ENCODE measurements at regions not wholly inside any gene's neighbourhood (a gene's known extent, or its start where the extent isn't known, plus 50 kb on each side); places are given as distances from the start of the nearest gene placed in this dataset.

DNA sequence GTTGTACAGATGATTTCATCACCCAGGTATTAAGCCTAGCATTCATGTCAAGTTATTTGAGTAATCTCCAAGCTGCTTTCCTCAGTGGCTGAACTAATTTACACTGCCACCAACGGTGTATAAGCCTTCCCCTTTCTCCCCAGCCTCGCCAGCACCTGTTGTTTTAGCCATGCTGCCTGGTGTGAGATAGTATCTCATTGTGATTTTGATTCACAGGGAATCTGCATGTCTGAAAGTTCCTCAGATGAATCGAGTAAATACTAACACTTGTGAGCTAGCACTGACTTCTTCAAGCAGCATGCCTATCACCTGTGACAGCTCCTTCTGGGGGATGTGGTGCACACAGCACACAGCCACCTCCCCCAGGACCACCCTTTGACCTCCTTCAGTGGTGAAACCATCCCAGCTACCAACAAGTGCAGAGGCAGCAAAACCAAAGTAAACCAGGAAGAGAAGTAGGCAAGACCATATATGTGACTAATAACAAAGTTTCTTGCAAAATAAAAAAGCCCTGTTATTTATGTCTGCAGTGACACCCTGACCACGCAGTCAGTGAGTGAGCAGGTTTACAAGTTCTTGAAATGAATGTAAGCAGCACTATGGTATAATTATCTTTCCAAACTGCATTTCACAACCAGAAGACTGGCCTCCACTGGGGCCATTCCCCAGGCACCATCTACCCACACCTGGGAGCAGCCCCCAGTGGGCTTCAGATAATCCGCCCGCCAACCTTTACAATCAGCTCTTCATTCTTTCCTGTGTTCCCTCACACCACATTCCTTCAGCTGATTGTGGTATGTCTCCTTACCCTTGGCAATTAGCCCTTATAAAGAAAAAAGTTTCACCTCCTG lies 173.8 kb downstream of the ETS2 start:
- no peak for DNase-seq (ENCODE audit: low spot score)
- 75% methylated on average over 6 of the region's 6 CpGs for WGBS

DNA sequence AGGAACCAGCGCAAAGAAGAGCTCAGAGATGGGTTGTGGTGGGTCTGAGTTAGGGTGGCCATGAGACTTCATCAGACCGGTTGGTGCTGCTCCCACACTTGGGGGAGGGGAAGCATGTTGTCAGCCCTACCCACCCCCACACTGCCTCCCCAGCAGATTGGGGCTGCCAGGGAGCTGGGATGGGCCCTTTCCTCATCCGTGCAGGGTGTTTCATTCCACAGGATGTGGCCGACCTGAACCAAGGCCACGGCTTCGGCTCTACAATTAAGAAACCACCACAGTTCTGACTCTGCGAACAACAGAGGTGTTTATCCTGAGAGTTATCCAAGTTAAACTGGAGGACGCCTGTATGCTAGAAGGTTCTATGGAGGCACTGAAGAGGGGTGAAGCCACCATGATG lies 171.2 kb downstream of the ETS2 start:
- H3K27me3 ChIP-seq (ENCODE audit: control insufficient read depth in 4 of 4, insufficient read depth in 4 of 4, low read length in 3 of 4), result no peaks in the 10 kb centered on the region
- TF ChIP-seq, protein P1, sequence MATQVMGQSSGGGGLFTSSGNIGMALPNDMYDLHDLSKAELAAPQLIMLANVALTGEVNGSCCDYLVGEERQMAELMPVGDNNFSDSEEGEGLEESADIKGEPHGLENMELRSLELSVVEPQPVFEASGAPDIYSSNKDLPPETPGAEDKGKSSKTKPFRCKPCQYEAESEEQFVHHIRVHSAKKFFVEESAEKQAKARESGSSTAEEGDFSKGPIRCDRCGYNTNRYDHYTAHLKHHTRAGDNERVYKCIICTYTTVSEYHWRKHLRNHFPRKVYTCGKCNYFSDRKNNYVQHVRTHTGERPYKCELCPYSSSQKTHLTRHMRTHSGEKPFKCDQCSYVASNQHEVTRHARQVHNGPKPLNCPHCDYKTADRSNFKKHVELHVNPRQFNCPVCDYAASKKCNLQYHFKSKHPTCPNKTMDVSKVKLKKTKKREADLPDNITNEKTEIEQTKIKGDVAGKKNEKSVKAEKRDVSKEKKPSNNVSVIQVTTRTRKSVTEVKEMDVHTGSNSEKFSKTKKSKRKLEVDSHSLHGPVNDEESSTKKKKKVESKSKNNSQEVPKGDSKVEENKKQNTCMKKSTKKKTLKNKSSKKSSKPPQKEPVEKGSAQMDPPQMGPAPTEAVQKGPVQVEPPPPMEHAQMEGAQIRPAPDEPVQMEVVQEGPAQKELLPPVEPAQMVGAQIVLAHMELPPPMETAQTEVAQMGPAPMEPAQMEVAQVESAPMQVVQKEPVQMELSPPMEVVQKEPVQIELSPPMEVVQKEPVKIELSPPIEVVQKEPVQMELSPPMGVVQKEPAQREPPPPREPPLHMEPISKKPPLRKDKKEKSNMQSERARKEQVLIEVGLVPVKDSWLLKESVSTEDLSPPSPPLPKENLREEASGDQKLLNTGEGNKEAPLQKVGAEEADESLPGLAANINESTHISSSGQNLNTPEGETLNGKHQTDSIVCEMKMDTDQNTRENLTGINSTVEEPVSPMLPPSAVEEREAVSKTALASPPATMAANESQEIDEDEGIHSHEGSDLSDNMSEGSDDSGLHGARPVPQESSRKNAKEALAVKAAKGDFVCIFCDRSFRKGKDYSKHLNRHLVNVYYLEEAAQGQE (IDR thresholded peaks at IDR 0.05), result no peak
- no peak for TF ChIP-seq EGR1 (IDR thresholded peaks at IDR 0.05; ENCODE audit: low read depth in 2 of 2)
- TF ChIP-seq SP1 (IDR thresholded peaks at IDR 0.05), result no peak
- no peak for TF ChIP-seq YY1 (IDR thresholded peaks at IDR 0.05)
- TF ChIP-seq RAD21 (IDR thresholded peaks at IDR 0.05), result no peak
- no peak for TF ChIP-seq HNF4A (conservative IDR thresholded peaks at IDR 0.05)
- TF ChIP-seq NR2F2 (IDR thresholded peaks at IDR 0.05), result no peak
- TF ChIP-seq, protein P2, sequence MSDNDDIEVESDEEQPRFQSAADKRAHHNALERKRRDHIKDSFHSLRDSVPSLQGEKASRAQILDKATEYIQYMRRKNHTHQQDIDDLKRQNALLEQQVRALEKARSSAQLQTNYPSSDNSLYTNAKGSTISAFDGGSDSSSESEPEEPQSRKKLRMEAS (IDR thresholded peaks at IDR 0.05), result no peak
- no peak for TF ChIP-seq FOXA2 (IDR thresholded peaks at IDR 0.05)
- TF ChIP-seq, protein P3, sequence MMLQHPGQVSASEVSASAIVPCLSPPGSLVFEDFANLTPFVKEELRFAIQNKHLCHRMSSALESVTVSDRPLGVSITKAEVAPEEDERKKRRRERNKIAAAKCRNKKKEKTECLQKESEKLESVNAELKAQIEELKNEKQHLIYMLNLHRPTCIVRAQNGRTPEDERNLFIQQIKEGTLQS (IDR thresholded peaks at IDR 0.05), result no peak
- TF ChIP-seq, protein P4, sequence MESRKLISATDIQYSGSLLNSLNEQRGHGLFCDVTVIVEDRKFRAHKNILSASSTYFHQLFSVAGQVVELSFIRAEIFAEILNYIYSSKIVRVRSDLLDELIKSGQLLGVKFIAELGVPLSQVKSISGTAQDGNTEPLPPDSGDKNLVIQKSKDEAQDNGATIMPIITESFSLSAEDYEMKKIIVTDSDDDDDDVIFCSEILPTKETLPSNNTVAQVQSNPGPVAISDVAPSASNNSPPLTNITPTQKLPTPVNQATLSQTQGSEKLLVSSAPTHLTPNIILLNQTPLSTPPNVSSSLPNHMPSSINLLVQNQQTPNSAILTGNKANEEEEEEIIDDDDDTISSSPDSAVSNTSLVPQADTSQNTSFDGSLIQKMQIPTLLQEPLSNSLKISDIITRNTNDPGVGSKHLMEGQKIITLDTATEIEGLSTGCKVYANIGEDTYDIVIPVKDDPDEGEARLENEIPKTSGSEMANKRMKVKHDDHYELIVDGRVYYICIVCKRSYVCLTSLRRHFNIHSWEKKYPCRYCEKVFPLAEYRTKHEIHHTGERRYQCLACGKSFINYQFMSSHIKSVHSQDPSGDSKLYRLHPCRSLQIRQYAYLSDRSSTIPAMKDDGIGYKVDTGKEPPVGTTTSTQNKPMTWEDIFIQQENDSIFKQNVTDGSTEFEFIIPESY (IDR thresholded peaks at IDR 0.05), result no peak
- TF ChIP-seq FOXA1 (IDR thresholded peaks at IDR 0.05), result no peak
- TF ChIP-seq TAF1 (conservative IDR thresholded peaks at IDR 0.05), result no peak
- TF ChIP-seq, protein P5, sequence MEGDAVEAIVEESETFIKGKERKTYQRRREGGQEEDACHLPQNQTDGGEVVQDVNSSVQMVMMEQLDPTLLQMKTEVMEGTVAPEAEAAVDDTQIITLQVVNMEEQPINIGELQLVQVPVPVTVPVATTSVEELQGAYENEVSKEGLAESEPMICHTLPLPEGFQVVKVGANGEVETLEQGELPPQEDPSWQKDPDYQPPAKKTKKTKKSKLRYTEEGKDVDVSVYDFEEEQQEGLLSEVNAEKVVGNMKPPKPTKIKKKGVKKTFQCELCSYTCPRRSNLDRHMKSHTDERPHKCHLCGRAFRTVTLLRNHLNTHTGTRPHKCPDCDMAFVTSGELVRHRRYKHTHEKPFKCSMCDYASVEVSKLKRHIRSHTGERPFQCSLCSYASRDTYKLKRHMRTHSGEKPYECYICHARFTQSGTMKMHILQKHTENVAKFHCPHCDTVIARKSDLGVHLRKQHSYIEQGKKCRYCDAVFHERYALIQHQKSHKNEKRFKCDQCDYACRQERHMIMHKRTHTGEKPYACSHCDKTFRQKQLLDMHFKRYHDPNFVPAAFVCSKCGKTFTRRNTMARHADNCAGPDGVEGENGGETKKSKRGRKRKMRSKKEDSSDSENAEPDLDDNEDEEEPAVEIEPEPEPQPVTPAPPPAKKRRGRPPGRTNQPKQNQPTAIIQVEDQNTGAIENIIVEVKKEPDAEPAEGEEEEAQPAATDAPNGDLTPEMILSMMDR (IDR thresholded peaks at IDR 0.05; ENCODE audit: low read depth, low read length, missing input control), result no peak
- TF ChIP-seq RXRA (IDR thresholded peaks at IDR 0.05), result no peak
- DNase-seq (ENCODE audit: low spot score), result no peak
- no peaks in the 10 kb centered on the region for H3K9me3 ChIP-seq (ENCODE audit: control insufficient read depth in 4 of 4, low read length in 3 of 4)
- H3K4me1 ChIP-seq (ENCODE audit: control insufficient read depth in 4 of 4, insufficient read depth in 4 of 4, low read length in 3 of 4), result no peaks in the 10 kb centered on the region
- no peaks in the 10 kb centered on the region for H3K36me3 ChIP-seq (ENCODE audit: control insufficient read depth in 4 of 4, insufficient read depth in 3 of 4, low read depth in 1 of 4, low read length in 3 of 4)
- H3K4me3 ChIP-seq (ENCODE audit: low read depth in 1 of 3, low read length in 3 of 3), result no peak overlapping the region
- no peak overlapping the region for H3K9ac ChIP-seq (ENCODE audit: low read depth in 1 of 2, low read length in 2 of 2)
- no peak overlapping the region for H3K27ac ChIP-seq (ENCODE audit: low read depth in 1 of 2, low read length in 2 of 2)
- 91% methylated on average over 8 of the region's 8 CpGs for WGBS

More for the DNA sequence above, 173.8 kb downstream of the ETS2 start:
- Histone ChIP-seq H3K4me3 (ENCODE audit: low read depth in 1 of 3, low read length in 3 of 3) (no peak overlapping the region), H3K4me1 (ENCODE audit: control insufficient read depth in 4 of 4, insufficient read depth in 4 of 4, low read length in 3 of 4) (no peaks in the 10 kb centered on the region), H3K9me3 (ENCODE audit: control insufficient read depth in 4 of 4, low read length in 3 of 4) (no peaks in the 10 kb centered on the region), H3K27ac (ENCODE audit: low read depth in 1 of 2, low read length in 2 of 2) (no peak overlapping the region), H3K27me3 (ENCODE audit: control insufficient read depth in 4 of 4, insufficient read depth in 4 of 4, low read length in 3 of 4) (no peaks in the 10 kb centered on the region), H3K36me3 (ENCODE audit: control insufficient read depth in 4 of 4, insufficient read depth in 3 of 4, low read depth in 1 of 4, low read length in 3 of 4) (no peaks in the 10 kb centered on the region), H3K9ac (ENCODE audit: low read depth in 1 of 2, low read length in 2 of 2) (no peak overlapping the region)
- TF ChIP-seq, protein P4 (IDR thresholded peaks at IDR 0.05), result no peak
- TF ChIP-seq RAD21 (IDR thresholded peaks at IDR 0.05) (no peak), FOXA2 (IDR thresholded peaks at IDR 0.05) (no peak), JUND (IDR thresholded peaks at IDR 0.05) (no peak), EGR1 (IDR thresholded peaks at IDR 0.05; ENCODE audit: low read depth in 2 of 2) (no peak)
